HG02678 (cell line): ENCODE measurements at regions not wholly inside any gene's neighbourhood (a gene's known extent, or its start where the extent isn't known, plus 50 kb on each side); places are given as distances from the start of the nearest gene placed in this dataset.

ENCODE experiments used
- ATAC-seq: cut with Tn5 transposase; IDR thresholded peaks from one replicate; pipeline ENCODE4 v1.9.1; 2021; ENCODE audit warnings: mild to moderate bottlenecking, moderate library complexity; ENCODE audit not compliant: unreplicated experiment

DNA sequence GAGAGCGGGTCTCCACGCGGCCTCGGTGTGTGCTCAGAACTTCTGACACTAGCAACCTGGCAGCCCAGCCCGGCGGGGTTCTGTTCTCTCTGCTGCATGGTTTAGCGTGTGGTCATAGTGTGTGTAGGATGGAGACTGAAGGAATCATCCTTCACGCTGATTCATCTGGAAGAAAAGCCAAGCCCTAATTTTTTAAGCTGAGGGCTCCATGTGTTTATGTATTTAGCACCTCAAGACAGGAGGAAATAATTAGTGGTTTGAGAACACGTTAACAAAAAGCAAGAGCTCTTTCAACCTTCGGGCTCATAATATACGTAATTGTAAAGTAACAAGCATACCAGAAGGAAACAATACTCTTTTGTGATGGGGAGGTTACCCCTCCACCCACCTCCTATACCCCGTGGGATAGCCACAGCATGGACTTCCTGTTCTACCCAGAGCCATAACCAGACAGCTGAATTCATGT is 504.6 kb upstream of the MKI67 start:
- no peak for ATAC-seq

- ATAC-seq = no peak
Observed at GRCh38 chr10:128631801-128632241, 505.6 kb upstream of the MKI67 start.

DNA sequence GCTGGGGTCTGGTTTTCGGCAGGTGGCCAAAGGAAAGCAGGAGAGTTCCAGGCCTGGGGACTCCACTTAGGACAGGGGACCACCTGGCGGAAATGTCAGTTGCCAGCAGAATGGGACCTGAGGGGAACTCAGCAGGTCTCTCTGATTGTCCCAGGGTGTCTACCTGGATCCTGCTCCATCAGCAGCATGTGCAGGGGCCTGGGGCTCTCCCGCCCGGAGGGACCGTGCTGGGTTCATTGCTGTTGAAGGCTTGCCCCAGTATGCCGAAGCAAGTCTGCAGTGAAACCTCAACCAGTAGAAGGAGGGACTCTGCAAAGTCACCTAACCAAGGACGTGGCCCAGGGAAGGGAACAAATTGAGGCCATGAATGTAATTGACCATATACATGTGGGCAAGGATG is 506.5 kb upstream of the MKI67 start:
- no peak for ATAC-seq

DNA sequence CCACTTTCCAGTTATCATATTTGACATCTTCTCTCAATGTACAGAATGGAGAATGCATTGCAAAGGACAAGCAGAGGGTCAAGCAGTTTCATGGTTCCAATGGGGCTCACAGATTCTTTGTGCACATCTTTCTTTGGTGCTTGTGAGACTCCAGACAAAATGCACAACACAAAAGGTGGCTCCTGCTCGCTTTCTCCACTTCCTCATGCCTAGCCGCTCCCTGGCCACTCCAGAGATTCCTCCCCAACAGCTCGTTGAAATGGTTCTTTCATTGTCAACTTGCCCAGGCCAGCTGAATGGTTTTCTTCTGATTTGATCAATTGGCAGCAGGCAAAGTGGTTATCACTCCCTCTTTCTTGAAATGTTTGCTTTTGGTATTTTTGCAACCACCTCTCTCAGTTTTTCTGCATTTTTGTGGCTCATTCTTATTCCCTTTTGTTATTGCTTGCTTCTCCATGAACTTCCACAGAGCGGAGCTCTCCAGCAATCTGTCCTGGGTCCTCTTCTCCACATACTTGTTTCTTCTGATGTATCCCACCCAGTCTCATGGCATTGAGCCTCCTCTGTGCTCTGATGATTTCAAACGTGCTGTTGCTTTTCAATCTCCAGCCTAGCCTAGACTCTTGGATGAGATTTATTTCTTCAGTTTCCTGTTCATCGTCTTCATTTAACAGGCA is 507.8 kb upstream of the MKI67 start:
- no peak for ATAC-seq

- no peak for ATAC-seq
Observed at GRCh38 chr10:128642023-128642422, 515.8 kb upstream of the MKI67 start.

DNA sequence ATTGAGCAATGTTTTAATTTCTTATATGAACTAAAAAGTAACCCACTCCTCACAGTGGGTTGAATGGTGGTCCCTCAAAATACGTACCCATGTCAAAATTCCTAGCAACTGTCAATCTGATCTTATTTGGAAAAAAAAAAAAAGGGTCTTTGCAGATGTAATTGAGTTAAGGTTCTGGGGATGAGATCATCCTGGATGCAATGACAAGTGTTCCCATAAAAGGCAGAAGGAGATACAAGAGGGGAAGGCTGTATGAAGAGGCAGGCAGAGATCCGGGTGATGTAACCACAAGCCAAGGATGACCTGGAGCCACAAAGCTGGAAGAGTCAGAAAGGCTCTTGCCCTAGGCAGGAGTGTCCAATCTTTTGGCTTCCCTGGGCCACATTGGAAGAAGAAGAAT is 516.3 kb upstream of the MKI67 start:
- ATAC-seq = no peak

- no peak for ATAC-seq
Observed at GRCh38 chr10:128643658-128644057, 517.4 kb upstream of the MKI67 start.

DNA sequence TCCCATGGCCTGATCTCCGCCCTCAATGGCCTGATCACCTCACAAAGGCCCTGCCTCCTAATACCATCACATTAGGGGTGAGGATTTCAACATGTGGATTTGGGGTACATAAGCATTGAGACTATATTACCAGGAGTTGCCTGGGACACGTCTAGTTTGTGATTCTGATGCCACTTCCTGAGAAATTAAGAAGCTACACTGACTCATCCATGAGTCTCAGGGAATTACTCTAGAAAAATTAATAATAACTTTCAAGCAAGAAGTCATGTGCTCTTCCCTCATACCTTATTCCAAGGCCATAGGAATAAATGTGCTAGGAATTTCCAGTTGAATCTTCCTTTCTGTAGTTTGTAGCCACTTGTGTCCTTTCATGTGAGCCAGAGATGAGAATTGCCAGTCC is 519.3 kb upstream of the MKI67 start:
- no peak for ATAC-seq

GRCh38 chr10:128646956-128647355 is 520.7 kb upstream of the MKI67 start:
- no peak for ATAC-seq

GRCh38 chr10:128657548-128657947 is 531.3 kb upstream of the MKI67 start:
- ATAC-seq = no peak

- no peak for ATAC-seq
Observed at GRCh38 chr10:128660726-128661125, 534.5 kb upstream of the MKI67 start.

- ATAC-seq = no peak
Observed at GRCh38 chr10:128661404-128662197, 535.4 kb upstream of the MKI67 start.

- ATAC-seq = no peak
Observed at GRCh38 chr10:128662520-128662919, 536.3 kb upstream of the MKI67 start.

DNA sequence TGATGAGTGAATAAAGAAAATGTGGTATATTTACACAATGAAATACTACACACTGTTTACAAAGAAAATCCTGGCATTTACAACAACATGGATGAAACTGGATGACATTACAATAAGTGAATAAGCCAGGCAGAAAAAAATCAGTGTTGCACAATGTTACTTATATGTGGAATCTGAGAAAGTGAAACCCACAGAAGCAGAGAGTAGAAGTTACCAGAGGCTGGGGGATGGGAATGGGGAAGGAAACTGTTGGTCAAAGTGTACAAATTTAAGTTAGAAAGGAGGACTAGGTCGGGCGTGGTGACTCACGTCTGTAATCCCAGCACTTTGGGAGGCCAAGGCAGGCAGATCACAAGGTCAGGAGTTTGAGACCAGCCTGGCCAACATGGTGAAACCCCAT is 538.5 kb upstream of the MKI67 start:
- ATAC-seq = no peak

GRCh38 chr10:128675405-128675804 is 549.2 kb upstream of the MKI67 start:
- ATAC-seq = no peak

DNA sequence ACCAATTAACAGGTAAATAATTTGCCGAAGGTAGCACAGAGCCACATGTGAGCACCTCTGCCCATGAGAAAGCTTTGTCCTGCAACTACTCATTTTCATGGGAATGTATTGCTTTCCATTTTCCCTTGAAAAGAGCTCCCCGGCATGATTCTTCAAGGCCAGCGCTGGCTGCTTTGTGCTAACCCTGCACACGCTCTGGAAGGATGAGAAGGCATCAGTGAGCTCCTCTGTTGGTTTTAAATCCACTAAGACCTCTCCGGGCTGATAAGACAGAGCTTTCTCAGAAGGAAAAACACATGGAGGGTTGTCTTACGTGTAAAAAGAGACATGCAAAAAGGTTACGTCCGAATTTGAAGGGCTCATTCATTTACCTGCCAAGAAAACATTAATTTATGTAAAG is 553.9 kb upstream of the MKI67 start:
- no peak for ATAC-seq

DNA sequence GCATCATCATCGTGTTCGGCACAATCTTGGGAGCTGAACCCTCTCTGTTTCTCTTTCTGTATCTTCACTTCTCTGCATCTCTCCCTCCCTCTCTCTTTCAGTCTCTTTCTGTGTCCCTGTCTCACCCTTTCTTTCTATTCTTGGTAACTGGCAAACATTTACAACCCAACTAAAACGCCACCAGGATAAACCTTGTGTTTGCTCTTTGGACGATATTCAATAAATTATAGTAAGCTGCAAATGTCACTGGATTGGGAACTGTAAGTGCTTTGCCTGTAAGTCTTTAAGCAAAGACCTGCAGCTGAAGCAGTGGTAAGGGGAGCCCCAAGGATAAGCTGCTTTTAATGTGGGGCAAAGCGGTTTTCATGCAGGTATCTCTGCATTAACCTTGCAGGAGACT is 558.0 kb upstream of the MKI67 start:
- no peak for ATAC-seq

DNA sequence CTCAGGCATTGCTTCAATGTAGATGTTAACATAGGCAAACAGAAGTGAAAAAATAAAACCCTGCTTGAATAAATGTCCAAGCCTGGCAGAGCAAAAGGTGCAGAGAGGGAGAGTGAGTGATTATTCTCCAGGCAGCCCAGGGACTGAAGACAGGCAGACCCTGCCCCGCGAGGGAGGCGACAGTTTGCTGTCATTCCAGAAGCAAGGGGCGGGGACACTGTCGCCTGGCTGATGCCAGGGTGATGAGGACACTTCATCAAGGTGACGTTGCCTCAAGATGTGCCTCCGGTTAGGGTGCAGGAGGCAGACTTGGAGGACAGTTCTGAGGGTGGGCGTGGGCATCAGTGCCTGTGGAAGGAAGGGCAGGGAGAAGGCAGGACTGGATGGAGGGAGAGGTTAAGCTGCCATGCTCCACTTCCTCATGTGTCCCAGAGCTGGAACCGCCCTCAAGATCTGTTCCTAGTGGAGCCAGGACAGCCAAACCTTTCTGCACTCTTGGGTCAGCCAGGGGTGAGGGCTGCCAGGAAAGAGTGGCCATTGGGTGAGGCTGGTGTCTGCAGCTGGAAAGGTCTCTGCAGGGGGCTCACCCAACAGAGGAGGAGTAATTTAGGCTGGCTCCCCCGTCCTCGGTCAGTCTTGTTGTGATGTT is 560.5 kb upstream of the MKI67 start:
- ATAC-seq = no peak

DNA sequence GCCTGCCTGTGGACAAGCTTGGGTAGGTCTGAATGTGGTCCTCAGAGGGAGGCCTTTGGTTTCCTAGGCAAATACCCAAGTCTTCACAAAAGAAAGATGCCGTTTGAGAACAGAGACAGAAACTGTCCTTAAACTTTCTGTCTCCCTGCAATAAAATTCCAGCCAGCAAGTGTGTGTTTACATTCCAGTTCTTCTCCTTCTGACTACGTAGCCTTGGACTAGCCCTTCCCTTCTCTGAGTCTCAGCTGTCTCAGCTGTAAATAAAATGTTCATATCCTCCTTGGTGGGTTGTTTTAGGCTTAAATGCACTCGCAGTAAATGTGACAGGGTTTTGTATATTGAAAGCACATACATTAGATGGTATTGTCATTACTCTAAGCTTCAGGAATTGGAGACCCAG is 561.2 kb upstream of the MKI67 start:
- ATAC-seq = no peak

DNA sequence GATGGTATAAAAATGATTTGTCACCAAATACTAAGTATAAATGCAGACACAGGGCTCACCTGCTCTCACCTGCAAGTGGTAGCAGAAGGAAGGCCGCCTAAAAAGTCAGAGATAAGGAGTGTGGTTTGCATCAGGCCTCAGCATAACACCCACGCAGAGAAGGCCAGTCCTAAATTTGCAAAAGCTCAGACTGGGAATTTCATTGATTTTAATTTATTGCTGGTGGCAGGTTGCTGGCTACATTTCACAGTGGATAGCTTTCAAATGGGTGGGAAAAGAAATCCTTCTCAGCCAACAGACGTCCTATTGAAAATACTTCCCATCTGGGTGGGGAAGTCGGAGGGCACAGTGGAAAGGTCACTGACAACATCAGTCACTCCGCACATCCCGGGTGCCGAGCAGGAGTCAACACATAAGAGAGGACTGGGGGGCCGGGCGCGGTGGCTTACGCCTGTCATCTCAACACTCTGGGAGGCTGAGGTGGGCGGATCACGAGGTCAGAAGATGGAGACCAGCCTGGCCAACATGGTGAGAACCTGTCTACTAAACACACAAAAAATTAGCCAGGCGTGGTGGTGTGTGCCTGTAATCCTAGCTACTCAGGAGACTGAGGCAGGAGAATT is 561.8 kb upstream of the MKI67 start:
- ATAC-seq = no peak

DNA sequence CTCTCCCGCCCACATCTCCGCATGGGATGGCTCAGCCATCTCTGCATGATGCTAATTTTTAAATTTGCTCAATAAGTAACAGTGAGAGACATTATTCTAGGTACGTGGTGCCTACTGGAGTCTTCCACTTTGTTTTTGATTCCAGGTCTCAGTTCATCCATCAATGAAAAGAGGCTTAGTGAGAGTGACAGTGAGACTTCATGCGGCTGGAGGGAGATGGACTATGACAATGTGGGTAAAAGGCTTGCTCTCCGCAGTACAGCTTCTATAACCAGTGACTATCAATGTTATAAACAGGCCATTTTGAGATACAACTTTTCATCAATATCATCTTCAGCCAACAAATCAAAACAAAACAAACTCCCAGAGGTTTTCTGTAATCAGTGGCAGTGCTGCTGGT is 563.4 kb upstream of the MKI67 start:
- no peak for ATAC-seq
